Activated CD4-positive, CD25-positive, alpha-beta regulatory T cell (primary cell): ENCODE measurements at regions not wholly inside any gene's neighbourhood (a gene's known extent, or its start where the extent isn't known, plus 50 kb on each side); places are given as distances from the start of the nearest gene placed in this dataset.

Experiments
- DNase-seq, 4 experiments: peaks; one replicate each; lab custom pipeline; 2025; lab: John Stamatoyannopoulos, UW

DNA sequence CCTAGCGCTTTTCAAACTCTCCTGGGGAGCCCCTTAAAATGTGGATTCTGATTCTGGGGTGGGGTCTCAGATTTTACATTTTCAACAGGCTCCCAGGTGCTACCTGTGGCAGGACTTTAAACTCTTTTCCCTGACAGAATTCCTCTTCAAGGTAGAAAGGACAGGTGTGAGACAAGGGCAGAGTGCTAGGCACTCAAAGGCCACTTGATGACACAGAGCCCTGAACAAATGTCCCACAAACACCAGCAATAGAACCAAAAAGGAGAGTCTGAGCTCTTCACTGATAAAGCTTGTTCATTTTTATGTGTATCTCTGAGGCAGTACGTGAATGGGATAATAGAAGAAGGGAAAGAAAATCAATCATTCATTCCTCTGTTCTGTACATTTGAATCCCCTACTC, 77.7 kb upstream of the PELI1 start:
- DNase-seq = no peak

DNA sequence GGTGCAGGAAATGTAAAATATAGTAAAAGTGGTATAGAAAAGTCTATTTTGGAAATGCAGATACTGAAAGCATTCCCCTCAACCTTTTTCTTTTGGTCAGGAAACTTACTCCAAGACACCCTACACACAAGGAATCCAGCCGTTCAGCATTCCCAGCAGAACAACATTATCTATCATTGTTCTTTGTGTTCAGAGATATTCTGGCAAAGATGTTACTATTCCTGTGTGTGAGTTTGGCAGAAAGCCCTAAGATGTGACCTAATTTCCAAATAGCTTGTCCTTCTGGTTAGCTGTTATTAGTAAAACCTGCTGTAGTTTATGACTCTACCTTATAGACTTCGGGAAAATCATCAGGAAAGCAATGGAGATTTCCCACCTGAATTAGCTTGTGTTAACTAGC, 78.1 kb upstream of the PELI1 start:
- DNase-seq = no peak

DNA sequence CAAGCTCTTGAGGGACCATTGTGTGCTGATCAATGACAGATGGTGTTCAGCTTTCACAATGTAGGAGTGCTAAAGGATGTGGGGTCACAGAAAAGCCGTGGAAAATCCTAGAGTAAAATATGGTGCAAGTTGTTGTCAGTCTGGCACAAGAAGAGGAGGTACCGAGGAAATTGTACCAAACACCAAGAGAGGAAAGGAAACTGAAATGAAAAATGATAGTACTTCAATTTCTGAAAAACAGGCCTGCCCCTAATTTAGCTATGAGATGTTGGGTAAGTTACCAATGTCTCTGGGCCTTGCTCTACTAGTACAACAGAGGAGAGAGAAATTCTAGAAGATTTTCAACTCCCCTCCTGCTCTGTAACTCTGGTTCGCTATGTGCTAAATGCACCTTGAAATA, 78.8 kb upstream of the PELI1 start:
- no peak for DNase-seq

DNA sequence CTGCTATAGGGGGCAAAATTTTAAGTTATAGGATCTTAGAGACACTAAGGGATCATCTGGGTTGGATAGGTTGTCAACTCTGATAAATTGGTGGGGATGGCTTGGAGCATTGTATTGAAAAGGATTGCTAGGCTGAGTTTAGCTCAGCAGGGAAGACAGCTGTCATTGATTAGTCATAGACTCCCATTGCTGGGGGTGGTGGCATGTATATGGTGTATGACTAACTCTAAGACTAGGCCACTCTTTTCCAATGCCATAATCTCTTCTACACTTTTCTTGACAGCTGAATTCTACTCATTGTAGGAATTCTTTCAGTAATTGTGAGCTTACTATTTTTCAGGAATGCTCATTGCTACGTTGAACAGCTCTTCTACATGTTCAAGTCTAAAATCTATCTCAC, 81.3 kb upstream of the PELI1 start:
- no peak for DNase-seq

DNA sequence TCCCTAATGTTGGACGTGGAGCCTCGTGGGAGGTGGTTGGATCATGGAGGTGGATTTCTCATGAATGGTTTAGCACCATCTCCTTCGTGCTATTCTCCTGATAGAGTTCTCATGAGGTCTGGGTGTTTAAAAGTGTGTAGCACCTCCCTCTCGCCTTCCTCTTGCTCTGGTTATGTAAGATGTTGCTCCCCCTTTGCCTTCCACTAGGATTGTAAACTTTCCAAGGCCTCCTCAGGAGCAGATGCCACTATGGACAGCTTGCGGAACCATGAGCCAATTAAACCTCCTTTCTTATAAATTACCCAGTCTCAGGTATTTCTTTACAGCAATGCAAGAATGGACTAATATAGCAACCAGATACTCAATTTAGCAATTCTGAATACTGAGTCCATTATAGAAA, 82.4 kb upstream of the PELI1 start:
- no peak for DNase-seq

DNA sequence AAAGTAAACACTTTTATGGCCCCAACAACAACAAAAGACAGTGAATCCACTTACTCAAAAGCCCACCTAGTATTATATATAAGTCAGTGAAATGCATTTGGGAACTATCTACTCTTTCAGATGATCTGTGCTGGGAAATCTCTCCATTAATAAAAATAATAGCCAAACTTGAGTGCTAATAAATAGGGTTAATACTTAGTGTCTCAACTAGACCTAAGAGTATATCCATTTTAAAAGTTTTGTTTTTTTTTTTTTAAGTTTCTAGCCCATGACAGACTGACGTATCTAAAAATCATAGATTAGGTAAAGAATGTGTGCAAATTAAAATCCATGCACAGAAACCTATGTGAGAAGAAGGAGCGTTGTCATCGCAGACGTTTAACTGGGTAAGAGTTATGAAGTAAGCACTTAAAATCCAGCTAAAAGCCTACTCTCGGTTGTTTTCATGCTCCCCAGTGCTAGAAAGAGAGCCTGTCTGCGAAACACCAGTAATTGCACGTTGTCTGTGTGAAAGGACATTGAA, 83.4 kb upstream of the PELI1 start:
- no peak for DNase-seq

DNA sequence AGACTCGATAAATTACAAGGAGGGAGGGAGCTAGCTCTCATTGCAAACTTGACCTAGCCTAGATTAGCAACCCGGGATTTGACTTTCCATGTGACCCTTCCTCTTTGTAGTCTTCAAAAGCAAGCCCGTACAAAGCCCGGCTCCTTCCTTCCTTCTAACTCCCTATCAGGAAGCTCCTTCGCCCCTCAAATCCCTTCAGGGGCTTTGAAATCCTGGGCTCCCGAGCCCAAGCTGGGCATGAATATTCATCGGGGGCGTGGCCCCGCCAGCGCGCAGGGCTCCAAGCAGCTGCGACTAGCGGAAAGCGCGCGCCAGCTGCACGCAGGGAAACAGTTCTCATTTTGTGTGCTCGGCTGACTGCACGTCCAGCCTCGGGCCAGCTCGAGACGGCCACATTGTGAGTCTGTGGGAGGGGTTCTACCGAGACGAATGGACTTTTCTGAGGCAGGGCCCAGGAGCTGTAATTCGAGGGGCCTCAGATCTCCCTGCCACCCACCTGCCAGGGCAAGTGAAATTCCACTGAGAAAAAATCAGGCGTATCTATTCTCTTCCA, 84.0 kb upstream of the PELI1 start:
- peak; percentile 13 to 47 (median 36) for DNase-seq

DNA sequence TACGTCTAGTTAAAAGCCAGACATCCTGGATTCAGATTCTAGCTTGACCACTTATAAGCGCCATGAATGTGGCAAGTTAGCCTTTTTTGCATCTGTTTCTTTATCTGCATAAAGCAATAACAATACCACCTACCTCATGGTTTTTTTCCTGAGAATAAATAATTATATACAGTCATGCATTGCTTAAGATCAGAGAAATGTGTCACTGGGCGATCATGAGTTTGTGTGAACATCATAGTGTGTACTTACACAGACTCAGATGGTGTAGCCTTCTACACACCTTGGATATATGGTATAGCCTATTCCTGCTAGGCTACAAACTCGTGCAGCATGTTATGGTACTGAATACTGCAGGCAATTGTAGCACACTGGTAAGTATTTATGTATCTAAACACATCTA, 84.7 kb upstream of the PELI1 start:
- DNase-seq = no peak

DNA sequence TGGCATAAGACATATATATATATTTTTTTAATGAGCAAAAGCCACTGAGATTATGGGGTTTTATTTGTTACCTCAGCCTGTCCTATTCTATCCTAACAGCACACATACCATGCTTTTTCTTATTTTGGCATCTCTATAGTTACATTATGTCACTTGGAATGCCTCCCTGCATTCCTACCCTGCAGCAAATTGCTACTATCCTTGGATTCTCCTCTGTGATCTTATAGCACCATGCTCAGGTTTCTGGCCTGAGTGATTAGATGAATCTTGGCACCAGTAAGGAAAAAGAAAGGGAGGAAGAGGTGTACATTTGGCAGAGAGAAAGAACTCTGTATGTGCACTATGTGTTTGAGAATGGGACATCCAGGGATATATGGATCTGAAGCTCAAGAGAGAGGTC, 86.3 kb upstream of the PELI1 start:
- DNase-seq = no peak

DNA sequence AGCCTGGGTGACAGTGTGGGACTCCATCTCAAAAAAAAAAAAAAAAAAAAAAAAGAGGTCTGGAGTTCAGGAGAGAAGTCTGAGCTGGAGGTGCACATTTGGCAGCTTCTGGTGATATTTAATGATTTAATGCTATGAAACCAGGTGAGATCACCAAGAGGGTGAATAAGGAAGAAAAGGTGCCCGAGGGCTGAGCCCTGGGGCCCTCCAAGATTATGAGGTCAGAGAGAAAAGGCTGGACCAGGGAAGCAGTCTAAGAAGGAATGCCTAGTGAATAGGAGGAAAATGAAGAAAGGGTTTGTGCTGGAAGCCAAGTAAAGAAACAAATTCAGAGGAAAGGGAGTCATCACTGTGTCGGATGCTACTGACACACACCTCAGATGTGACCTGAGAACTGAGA, 88.0 kb upstream of the PELI1 start:
- no peak for DNase-seq

DNA sequence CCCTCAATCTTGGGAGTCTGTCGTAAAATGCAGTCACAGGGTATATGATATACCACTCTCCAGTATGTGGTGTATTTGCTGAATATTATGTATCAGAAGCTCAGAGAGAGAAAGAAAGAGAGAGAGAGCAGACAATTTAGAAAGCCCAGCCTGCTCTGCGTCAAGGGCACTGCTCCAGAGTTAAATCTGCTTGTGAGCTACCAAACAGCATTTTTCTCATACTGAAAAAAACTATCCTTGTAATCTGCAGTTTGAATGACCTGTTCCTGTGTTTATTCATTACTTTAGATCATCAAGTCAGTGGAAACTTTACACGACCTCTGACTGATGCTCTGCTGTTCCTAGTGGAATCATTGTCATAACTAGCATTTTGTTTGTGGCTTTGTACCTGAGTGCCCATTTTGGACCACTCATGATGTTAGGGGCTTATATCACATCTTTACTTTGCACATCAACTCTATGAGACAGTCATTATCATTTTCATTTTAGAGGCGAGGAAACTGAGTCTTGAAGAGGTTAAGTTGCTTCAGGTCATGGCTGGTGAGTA, 89.2 kb upstream of the PELI1 start:
- DNase-seq = no peak

DNA sequence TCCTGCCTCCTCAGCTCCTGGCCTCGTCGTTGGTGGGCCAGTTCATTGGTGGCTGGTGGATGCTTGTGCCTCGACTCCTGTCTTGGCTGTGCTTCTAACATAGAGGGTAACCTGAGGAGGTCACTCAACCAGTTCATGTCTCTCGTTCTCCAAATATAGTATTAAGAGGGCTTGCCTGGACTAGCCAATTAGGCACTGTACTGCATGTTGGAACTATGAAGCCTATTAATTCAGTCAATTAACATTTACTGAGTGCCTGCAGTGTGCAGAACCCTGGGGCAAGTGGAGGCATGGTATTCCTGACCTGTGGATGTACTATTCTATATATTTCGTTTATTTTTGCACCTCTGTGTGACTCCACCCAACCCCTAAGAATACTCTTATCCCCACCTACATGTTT, 89.9 kb upstream of the PELI1 start:
- DNase-seq = no peak

DNA sequence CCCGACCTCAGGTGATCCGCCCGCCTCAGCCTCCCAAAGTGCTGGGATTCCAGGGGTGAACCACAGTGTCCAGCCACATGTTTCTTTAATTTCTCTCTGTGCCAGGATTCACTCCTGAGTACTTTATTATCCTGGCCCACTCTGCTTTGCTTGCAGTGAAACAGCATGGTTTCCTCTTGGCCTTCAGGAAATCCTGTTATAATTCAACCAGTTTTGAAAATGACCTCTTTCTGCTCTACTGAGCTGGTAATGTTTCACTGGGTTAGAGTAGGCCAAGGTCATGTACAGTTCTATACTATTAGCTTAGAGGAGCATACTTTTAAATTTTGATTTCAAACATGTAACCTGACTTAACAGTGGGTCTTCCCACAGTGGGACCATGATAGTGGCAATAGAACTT, 90.6 kb upstream of the PELI1 start:
- DNase-seq = no peak

DNA sequence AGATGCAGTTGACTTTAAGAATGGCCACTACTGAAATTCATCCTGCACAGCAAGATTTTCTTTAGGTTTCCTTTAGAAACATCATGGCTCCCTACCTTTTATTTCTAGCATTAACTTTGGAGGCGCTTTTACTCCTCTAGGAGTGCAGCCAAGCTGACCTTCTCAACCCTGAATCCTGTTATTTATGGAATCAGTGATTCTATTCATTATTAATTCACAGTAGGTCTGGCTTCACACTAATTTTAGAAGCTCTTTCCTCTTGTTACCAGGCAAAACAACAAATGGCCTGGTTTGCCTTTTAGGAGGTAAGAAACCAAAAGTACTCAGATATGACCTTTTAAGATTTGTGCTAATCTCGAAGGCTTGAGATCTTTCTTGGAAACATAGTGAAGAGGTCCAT, 93.0 kb upstream of the PELI1 start:
- DNase-seq = no peak

DNA sequence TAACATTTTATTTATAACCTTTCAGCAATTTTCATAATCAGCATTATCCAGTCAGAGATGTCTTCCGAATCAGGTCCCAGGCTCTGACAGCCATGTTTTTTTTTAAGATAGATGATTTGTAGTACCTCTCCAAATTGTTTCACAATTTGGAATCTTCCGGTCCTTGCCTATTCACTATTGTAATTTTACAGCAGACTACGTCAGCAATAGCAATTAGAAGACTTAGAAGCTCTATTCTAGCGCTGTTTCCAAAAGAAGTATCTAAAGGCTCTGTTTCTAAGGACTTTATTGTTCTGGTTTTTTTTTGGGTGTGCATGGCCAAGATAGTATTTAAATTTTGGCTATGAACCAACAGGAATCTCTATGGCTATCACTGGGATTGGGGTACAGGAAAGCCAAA, 94.6 kb upstream of the PELI1 start:
- no peak for DNase-seq

DNA sequence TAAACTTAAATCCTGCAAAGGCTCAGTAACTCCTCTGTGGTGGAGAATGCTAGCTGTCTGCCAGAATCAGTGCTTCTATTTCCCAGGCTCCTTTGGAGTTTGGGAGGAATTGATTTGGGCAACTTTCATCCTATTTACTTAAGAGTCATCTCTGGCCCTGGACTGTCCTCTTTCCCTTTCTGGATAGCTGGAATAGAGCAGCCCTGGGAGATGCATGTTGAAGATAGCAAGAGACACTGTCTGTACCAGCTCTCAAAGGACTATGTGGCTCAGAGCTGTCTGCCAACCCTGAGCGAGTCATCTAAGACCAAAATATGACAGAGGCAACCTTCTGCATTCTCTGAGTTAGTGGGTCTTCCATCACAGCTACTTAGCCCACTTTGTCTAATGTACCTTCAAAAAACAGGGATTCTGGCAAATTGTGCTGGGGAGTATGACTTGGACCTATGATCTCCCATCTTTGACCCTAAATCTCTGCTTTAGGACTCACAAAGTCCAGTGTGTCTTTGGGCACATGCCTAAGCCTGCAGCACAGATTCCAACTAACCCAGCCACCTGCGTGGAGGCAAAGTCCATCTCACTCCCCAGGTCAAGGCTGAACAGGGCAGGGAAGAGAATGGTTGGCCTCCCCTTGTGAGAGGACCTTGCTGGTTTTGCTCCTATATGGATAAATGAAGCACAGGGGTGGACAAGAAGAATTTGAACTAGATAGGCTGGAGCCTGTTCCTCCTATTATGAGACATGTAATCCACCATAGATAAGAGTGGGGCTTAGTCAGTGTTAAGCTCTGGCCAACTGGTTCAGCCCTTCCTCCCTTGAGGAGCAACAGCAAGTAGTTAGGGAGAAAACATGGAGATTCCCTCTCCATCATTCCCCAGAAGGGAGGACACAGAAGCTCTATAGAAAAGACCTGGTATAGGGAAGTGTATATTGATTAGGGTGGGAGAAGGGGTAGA, 99.1 kb upstream of the PELI1 start:
- DNase-seq = no peak

DNA sequence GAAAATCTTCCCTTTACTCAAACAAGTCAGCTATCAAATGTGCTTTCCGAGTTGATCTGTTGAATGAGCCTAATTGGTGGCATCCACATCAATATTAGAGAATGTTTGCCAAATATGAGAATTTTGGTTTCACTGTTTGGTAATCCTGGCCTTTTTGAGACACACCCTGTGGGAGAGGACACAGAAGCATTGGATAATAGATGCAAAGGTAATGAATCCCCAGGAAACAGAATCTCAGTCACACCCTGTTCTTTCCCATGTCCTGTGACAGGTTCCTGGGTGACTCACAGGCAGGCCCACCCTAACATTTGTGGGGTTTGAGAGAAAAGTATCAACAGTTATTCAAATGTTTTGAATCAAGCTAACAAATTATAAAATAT, 99.8 kb upstream of the PELI1 start:
- DNase-seq = no peak

DNA sequence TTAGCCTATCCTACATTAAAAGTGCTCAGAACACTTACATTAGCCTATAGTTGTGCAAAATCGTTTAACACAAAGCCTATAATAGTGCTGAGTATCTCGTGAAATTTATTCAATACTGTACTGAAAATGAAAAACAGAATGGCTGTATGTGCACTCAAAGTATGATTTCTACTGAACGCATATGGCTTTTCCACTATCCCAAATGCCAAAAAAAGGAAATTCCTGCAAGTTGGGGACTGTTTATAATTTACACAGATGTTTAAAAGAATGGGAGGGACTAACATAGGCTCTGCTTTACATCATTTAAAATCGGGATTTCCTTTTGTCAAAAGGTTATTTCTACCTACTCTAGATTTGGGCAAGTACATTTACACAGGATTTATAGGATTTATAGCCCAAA, 101.4 kb upstream of the PELI1 start:
- no peak for DNase-seq

DNA sequence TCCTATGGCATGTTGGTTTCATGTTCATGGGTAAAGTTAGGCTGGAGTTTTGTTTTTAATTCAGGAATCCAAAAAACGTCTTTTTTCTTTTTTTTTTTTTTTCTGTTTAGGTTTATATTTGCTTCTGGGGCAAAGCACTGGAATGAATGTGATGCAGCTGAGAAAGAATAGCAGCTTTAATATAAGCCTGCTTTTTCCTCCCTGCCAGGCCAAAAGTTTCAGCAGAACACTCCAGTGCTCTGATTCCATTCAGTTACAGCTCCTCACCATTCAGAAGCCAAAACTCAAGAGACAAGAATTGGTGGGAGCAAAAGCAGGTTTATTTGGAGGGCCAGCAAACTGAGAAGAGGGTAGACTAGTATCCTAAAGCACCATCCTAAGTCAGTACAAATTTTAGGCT, 102.7 kb upstream of the PELI1 start:
- DNase-seq = no peak

DNA sequence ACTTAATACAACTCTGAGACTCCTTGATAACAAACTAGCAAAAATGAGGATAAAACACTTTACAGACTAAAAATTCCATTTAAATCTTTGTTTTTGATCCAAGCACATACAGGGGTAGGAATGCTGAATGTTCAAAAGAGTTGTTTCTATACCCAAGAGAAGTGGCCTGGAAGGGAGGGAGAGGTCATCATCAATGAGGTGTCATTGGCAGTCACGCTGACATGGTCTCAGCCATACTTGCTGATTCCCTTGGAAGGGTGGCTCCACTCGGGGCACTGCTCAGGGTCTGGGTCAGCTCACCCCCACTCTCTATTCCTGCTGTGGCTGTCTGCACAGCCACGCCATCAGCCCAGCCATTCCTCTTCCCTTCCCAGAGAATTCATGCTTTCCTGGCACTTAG, 105.2 kb upstream of the PELI1 start:
- no peak for DNase-seq

DNA sequence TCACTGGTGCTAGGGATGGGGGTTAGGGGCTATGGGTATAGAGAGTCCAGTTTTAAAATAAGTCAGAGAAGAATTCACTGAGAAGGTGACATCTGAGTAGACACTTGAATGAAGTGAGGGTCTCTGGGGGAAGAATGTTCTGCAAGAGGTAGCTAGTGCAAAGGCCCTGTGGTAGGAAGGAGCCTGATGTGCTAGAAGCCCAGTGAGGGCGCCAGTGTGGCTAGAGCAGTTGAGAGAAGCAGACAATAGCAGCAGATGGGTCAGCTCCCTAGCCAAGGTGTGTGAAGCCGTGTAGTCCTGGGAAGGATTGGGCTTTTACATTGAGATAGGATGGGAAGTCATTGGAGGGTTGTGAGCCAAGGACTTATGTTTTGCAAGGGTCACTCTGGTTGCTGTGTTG, 105.8 kb upstream of the PELI1 start:
- DNase-seq = no peak

DNA sequence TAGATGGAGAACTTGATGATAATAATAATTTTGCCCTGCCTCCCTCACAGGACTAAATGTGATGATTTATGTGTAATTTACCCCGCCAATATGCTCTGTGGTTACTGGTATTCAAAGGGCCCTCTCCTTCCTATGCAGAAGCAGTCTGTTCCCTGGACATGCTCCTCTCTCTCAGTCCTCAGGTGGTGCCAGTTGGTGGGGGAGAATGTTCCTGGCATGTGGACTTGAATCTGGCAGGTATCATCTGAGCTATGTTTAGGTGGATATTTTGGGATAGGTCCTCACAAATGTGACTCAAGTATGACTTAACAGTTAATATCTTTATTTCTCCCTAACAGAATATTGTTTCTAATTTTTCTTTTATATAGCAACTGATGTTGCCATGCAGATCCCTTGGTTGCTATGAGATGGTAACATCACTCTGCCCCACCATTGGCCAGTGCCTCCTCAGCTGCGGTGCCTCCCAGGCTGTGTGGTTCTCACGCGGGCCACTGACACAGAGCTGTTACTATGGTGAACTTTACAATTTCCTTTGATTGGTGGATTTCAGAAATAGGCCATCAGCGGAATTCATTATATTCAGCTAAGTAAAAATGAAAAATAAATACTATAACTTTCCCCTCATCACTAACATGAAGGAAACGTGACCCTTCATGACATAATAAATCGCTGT, 106.7 kb upstream of the PELI1 start:
- no peak for DNase-seq
